Epidermal melanocyte (primary cell): ENCODE measurements at regions not wholly inside any gene's neighbourhood (a gene's known extent, or its start where the extent isn't known, plus 50 kb on each side); places are given as distances from the start of the nearest gene placed in this dataset.

Experiments used
- DNase-seq: peaks from one replicate; pipeline ENCODE4 v3.0.0; 2011; ENCODE audit warnings: low spot score; ENCODE audit not compliant: insufficient read length

DNA sequence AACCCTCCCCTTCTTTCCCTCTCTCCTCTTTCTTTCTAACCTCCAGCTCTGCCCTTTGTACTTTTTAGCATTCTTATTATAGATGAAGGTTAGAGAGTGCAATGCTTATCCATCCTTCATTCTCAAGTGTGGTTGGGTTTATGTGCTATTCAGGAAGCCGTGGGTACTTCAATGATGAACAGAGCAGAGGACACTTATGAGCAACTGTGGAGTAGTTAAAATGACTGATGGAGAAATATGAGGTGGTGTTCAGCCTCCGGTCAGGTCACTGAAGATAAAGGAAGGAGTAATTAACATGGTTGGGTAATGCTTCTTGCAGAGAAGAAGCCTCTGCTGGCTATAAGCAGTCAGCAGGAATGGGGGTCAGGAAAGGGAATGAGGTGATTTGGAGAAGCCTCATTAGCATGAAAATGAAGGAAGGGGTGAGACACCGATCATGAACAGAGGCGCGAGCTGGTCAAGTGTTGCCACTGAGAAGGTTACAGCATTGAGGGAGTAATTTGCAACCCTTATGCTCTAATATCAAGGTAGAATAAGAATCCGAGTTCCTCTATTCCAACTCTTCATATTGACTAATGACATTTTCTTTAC, 174.7 kb downstream of the LPIN1 start:
- DNase-seq: no peak

DNA sequence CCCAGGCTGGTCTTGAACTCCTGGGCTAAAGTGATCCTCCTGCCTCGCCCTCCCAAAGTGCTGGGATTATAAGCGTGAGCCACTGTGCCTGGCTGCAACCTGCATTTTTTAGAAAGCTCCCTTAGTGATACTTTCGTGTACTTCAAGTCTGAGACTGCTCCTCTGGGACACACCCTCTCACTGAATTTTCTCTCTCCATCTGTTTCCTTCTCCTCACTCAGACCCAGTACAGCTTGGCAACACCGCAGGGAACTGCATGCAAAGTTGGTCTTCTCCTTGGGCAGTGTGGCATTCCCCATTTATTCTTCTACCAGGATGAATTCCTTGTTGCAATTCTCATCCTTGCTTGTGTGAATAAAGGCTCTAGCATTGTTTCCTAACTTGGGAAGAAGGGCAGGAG, 175.9 kb downstream of the LPIN1 start:
- no peak for DNase-seq

DNA sequence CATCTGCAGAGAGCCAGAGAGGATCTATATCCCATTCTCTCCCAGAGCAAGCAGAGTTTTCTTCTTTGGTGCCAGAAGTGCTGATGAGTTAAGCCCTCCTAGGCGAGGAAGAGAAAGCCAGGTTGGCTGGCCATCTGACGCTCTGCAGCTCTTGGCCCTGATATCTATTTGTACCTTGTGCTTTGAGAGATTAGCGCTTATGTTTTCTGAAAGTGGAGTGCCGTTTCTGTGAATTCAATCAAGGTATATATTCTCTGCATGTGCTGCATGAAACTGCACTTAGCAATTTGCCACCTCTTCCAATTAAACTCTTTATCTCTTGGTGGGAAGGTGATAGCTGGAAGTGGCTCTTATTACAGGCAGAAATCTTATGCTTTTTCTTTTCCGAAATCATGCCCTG, 177.5 kb downstream of the LPIN1 start:
- no peak for DNase-seq

DNA sequence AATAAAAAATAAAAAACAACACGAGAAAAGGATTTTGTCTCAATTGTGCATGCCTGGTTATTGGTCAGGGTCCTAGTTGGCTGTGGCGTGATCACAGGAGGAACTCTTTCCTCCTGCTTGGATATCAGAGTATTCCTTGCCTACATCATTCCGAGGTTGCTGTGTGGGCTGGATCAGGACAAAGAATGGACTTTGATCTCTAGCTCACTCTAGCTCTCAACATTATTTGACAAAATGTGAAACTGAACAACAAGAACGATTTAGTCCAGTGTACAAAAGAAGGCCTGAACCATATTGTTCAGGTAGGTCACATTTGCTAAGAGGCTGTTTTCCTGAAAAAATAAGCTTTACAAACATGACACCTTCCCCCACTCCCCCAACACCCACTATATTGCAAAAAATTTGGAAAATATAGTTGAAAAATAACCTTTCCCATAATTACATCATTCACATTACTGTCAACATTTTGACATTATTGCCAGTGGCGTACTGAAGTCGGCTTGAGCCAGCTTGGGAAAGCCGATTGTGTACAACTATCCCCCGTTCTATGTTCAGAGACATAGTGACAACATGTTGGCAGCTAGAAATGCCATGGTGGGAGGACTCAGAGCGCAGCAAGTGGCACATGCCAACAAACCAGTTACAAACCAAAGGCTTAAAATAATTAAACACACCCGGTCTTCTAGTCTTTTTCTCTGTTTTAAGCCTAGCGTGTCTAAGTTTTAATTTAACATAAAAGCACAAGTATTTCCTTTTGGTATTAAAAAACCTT, 179.0 kb downstream of the LPIN1 start:
- DNase-seq: no peak

DNA sequence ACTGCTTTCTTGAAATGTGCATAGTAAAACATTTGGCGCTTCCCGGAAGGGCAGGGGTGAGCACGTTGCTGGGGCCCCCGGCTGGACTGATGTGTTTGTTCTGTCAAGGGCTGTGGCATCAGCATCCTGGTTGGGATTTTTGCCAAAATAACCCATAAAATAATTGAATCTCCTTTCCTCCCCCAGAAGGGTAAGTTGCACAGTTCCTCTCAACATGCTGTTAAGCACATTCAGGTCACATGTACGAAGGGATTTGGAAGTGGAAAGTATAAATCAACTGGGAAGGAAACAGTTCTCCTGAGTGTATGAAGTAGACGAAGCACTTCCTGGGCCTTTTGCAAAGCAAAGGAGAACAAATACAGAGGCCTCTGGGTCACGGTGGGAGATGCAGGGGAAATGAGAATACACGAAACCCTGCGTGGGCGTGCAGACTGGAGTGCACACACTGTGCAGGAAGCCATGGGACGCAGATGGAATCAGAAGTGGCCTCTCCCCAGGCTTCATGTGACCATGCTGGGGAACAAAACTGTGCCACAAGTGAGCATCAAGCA, 183.9 kb downstream of the LPIN1 start:
- DNase-seq: no peak

DNA sequence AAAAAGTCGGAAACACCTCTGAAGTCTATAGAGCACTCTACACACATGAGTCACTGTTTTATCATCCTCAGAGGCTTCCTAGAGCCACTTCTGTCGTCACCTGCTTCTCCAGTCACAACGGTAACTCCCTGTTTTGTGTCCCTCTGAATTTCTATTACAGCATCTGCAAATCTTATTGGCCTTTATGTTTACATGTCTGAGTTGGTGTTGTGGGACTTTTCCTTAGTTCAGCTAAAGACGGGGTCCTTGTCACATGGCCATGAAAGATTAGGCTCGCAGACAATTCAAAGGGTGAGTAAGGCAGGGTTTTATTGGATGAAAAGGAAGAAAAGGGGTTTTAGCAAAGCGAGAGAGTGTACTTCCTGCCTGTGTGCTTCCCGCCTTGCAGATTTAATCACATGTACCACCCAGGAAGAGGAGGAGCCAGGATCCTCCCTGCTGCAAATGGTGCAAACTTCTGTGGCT, 185.6 kb downstream of the LPIN1 start:
- no peak for DNase-seq

DNA sequence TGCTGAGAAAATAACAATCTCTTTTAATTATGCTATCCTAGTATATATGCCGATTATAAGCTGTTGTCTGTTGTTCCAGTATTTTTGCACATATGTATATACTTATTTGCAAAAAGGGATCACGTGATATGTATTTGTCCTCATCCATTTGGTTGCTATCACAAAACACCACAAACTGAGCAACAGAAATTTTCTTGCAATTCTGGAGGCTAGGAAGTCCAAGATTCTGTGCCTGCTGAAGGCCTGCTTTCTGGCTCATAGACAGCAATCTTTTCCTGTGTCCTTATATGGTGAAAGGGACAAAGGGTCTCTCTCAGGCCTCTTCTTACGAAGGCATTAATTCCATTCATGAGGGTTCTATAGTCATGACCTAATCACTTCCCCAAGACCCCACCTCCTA, 186.5 kb downstream of the LPIN1 start:
- no peak for DNase-seq

DNA sequence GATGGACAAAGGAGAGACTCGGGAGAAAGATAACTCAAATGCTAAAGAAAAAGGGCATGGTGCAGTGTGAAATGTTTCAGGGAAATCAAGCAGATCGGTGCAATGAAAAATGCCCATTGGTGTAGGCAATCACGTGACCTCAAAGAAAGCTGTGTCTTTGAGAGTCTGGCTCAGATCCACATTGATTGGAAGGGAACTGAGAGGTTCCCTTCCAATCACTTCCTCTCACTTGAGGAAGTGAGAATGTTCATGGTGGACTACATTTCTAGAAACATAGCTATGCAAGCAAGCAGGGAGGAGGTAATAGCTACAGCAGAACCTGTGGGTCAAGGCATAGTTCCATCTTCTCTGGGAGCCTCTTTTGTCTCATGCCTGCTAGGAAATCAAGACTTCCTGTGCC, 187.4 kb downstream of the LPIN1 start:
- no peak for DNase-seq

DNA sequence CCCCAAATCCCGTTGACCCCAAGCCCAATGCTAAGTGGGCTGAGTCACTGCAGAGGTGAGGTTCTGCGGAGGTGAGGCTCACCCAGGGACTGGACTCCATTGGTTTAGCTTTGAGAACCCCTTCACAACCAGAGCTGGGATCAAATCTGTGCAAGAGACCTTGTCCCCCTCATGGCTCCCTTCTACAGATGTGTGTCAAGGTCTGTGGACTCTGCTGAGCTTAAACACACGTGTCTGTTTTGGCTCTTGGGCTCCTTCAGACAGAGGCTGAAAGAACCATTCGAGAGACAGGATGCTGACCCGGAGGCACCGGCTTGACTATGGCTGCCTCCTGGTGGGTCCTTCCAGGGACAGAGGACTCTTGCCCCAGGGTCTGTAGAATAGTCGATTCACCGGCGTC, 190.3 kb downstream of the LPIN1 start:
- no peak for DNase-seq

DNA sequence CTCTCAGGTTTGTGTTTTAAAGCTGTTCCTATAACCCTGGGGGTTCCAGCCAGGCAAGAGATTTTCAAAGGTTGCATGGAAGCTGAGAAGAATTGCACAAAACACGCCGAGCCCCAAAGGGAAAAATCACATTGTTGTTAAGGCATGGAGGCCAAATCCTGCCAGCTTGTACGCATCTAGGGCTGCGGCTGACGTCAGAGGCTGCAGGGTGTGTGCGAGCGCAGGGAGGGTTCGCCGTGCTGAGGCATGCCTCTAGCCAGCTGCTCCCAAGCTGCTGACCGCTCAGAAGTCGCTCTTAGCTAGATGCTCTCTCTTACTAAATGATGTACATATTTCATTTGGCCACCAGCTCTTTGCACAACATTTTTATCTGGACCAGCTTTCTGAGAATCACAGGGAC, 191.8 kb downstream of the LPIN1 start:
- no peak for DNase-seq

DNA sequence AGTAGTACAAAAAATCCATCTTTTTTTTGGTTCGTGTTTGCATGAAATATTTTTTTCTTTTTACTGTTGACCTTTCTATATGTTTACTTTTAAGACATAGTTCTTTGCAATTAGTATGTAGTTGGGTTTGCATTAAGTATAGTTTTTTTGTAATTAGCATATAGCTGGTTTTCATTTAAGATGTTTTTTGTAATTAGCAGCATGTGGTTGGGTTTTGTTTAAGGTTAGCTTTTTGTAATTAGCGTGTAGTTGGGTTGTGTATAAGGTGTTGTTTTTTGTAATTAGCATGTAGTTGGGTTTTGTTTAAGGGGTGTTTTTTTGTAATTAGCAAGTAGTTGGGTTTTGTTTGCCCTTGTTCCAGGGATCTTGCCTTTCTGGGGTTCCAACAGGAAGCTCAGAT, 193.1 kb downstream of the LPIN1 start:
- DNase-seq: no peak

DNA sequence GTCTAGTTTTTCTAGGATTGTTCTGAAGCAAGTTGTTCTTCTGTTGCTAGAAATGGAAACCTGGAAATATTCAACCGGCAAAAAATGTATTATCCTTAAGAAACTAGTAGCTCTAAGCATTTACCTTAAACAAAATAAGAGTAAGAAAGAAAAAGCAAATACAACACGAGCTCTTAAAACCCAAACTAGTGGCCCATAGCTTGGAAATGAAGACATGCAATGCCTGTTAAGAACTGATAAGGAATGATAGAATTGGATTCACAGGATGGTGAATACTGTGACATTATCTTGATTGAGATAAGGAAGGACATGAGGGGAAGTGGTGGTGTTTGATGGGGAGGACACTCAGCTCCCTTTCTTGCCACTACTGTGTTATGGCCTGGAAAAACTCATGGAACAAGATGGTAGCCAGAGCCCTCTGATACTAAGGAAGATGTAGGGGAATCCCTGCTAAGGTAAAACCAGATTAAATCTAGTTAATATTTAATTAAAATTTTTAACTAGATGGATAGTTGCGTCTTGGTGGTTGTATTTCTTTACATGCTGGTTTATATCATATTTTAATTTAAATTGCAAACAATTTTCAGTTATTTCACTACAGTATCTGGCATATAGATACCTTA, 193.8 kb downstream of the LPIN1 start:
- no peak for DNase-seq

DNA sequence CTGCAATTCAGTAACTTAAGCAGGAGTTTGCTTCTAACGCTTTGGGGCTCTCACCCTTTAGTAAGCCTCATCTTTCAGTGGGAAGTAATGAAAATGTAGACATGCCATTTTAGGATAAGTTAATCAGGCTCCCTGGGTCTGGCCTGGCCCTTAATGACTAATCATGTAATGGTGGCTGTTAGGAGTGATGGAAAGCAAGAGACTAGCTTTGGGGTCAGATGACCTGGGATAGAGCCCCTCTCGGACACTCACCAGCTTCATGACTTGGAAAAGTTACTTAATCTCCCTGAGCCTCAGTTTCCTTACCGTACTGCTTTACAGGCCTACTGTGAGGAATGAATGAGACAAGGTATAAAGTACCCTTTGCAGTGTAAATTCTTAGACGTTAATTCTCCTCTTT, 194.4 kb downstream of the LPIN1 start:
- DNase-seq: no peak

DNA sequence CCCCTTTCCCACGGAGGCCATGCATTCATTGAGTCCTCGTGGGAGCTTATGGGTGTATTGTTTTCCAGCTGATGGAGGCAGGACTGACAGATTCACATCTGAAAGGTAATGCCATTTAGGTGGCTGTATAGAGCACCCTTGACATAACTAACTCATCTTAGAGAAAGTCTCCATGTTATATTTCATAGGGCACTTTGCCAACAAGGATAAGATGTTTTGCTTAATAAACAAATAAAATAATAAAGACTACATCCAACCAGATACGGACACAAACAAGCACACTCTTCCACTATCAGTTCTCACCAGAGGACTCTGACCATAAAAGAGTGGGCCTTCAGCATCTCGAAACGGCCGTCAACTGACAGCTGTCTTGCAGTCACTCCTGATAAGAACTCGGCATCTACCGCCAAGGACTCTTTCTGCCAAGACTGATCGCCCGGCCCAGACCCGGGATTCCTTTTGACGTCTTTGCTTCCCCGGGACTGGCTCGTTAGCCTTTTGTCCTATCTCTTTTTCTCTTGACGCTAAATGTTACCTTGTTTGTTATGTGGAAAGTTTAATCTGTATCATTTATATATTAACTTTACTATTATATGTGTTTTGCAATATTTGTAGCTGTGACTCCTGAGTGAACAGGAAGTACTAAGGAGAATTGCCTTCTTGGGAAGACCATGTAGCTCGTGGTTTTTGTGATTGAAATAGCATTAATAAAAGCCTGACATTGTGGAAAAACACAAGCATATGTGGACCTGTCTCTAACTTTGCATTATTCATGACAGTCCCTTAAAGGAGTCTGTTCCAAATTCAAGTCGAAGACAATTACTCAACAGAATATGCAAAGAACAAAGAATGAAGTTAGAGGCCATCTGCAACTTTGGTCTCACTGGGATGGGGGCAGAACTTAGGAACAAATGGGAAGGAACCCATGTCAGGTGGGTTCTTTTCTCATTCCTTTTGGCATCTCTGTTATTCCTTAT, 195.1 kb downstream of the LPIN1 start:
- DNase-seq: no peak

DNA sequence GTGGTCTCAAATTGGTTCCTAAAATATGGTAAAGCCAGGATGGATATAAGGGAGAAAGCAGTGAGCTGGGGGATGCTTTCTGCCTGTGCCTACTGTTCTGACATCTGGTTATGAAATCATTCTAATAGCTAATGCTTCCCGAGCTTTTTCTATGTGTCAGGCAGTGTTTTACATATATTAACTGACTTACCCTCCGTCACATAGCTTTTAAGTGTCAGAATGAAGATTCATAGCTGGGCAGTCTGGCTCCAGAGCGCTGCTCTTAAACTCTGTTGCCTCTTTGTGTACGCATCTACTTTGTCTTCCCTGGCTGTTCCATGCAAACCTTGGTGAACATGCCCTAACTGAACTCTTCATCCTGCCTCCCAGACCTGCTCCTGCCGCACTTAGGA, 195.7 kb downstream of the LPIN1 start:
- DNase-seq: no peak

DNA sequence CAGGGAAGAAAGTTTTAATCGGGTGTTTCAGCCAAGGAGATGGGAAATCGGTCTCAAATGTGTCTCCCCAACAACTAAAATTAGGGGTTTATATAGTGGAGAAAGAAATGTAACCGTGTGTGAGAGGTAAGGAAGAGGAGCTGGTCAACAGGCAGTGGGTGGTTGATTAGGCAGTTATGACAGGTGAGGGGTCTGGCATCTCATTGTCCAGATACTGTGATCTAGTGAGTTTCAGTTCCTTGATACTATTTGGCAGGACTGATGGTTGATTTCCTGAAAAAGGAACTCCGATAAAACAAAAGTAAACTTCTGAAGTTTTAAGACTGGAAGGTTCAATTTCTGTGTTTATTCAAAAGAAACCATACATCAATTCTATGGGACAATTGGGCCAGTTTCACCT, 197.9 kb downstream of the LPIN1 start:
- no peak for DNase-seq

DNA sequence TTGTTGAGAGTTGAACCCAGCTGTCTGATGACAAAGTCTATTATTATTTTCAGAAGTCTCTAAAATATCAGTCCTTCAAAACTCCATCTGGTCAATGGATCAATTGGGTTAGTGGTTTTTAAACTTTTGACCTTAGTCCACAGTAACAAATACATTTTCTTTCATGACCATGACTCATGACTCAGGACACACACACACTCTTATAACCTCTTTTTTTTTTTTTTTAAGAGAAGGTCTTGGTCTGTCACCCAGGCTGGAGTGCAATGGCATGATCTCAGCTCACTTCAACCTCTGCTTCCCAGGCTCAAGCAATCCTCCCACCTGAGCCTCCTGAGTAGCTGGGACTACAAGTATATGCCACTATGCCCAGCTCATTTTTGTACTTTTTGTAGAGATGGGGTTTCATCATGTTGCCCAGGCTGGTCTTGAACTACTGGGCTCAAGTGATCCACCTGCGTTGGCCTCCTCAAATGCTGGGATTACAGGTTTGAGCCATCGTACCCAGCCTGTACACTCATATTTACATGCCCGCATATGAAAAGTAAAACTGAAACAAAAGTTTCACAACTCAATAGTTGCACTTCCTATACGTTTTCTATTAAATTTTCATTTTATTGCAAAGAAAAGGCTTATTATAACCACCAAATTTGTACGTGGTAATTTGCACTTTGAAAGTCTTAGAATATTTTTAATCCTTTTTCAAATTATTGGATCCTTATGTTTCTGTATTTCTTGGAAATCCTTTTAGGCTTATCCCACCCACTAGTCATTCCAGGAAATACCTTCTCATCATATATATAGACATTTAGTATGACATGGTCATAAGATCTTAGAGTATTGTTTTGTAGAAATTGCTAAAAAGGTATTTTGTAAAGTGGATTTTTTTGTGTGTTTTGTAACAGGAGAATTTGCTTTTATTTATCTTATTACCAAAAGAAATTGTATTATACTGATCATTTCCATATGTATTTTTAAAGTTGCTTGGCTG, 199.0 kb downstream of the LPIN1 start:
- DNase-seq: no peak

DNA sequence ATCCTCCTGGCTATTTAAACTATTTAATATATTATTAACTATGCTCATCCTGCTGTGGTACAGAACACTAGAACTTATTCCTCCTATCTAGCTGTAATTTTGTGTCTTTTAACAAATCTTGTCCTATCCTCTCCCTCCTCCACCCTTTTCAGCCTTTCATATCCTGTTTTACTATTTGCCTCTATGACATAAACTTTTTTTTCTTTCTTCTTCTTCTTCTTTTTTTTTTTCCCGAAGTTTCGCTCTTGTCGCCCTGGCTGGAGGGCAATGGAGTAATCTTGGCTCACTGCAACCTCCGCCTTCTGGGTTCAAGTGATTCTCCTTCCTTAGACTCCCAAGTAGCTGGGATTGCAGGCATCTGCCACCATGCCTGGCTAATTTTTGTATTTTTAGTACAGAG, 201.5 kb downstream of the LPIN1 start:
- DNase-seq: no peak

DNA sequence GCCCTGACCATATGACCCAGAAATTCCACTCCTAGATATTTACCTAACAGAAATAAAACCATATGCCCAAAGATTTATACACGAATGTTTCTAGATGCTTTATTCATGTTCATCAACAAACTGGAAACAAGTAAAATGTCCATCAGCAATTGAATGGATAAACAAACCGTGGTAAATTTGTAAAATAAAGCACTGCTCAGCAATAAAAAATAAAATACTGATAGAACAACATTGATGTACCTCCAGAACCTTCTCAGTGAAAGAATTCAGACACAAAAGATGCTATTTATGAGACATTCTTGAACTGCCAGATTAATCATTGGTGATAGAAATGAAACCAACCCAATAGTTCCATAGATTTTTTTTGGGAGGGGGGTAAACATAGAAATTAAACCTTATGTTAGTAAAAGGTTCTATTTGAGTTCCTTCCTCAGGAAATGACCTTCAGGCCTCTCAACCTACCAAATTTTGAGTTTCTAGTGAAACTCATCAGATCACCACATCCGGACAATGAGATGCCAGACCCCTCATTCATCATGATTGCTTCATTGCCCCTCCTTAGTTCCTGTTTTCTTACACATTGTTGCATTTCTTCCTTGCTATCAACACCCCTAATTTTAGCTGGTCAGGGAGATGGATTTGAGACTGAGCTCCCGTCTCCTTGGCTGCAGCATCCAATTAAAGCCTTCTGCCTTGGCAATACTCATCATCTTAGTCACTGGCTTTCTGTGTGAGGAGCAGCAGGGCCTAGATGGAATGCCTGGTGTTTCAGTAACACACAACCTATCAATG, 203.5 kb downstream of the LPIN1 start:
- DNase-seq: no peak
